ENCODE measurements at regions not wholly inside any gene's neighbourhood (a gene's known extent, or its start where the extent isn't known, plus 50 kb on each side); places are given as distances from the start of the nearest gene placed in this dataset.

- TF ChIP-seq SMARCA5 (IDR thresholded peaks at IDR 0.05): no peak
- no peak for TF ChIP-seq SP1 (IDR thresholded peaks at IDR 0.05; ENCODE audit: low read depth, low read length)
- no peak for TF ChIP-seq POU2F2 (IDR thresholded peaks at IDR 0.05; ENCODE audit: borderline replicate concordance, low read depth, low read length)
- TF ChIP-seq, protein P1, sequence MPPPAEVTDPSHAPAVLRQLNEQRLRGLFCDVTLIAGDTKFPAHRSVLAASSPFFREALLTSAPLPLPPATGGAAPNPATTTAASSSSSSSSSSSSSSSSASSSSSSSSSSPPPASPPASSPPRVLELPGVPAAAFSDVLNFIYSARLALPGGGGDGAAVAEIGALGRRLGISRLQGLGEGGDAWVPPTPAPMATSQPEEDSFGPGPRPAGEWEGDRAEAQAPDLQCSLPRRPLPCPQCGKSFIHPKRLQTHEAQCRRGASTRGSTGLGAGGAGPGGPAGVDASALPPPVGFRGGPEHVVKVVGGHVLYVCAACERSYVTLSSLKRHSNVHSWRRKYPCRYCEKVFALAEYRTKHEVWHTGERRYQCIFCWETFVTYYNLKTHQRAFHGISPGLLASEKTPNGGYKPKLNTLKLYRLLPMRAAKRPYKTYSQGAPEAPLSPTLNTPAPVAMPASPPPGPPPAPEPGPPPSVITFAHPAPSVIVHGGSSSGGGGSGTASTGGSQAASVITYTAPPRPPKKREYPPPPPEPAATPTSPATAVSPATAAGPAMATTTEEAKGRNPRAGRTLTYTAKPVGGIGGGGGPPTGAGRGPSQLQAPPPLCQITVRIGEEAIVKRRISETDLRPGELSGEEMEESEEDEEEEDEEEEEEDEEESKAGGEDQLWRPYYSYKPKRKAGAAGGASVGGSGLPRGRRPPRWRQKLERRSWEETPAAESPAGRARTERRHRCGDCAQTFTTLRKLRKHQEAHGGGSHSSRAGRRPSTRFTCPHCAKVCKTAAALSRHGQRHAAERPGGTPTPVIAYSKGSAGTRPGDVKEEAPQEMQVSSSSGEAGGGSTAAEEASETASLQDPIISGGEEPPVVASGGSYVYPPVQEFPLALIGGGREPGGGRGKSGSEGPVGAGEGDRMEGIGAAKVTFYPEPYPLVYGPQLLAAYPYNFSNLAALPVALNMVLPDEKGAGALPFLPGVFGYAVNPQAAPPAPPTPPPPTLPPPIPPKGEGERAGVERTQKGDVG (CRISPR knock-in tag; IDR thresholded peaks at IDR 0.05): no peak
- no peak for TF ChIP-seq BACH1 (IDR thresholded peaks at IDR 0.05; ENCODE audit: borderline replicate concordance)
- no peak for TF ChIP-seq IRF4 (IDR thresholded peaks at IDR 0.05; ENCODE audit: low read depth, low read length)
- TF ChIP-seq ZNF274 (IDR thresholded peaks at IDR 0.05; ENCODE audit: insufficient read depth, insufficient read length): no peak
- no peak for TF ChIP-seq SMAD1 (IDR thresholded peaks at IDR 0.05; ENCODE audit: low read depth, partially characterized antibody)
- TF ChIP-seq RELA (IDR thresholded peaks at IDR 0.05; ENCODE audit: borderline replicate concordance, partially characterized antibody): no peak
- TF ChIP-seq, protein P2, sequence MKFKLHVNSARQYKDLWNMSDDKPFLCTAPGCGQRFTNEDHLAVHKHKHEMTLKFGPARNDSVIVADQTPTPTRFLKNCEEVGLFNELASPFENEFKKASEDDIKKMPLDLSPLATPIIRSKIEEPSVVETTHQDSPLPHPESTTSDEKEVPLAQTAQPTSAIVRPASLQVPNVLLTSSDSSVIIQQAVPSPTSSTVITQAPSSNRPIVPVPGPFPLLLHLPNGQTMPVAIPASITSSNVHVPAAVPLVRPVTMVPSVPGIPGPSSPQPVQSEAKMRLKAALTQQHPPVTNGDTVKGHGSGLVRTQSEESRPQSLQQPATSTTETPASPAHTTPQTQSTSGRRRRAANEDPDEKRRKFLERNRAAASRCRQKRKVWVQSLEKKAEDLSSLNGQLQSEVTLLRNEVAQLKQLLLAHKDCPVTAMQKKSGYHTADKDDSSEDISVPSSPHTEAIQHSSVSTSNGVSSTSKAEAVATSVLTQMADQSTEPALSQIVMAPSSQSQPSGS (IDR thresholded peaks at IDR 0.05; ENCODE audit: low read length): no peak
- no peak for TF ChIP-seq CEBPB (IDR thresholded peaks at IDR 0.05; ENCODE audit: borderline replicate concordance in 1 of 2, low read depth in 2 of 2, low read length in 2 of 2)
- TF ChIP-seq SREBF2 (IDR thresholded peaks at IDR 0.05; ENCODE audit: low read length): no peak
- TF ChIP-seq SRF (IDR thresholded peaks at IDR 0.05; ENCODE audit: low read depth in 2 of 2, low read length in 2 of 2): no peak
- ChIA-PET POLR2A (no interaction called here), SMC1A (ENCODE audit: uncharacterized antibody, unreplicated experiment) (no interaction called here), RAD21 (ENCODE audit: unreplicated experiment) (no interaction called here), CTCF (no interaction called here)
- no peak overlapping the region for H3K4me2 ChIP-seq (ENCODE audit: control insufficient read depth, insufficient read depth)
- in situ Hi-C loops (cut with MboI) (no loop called here), intact Hi-C loops (cut with micrococcal nuclease; ENCODE audit: unreplicated experiment) (no loop called here)
- H3K27ac ChIP-seq (ENCODE audit: control insufficient read depth, insufficient read depth): no peak overlapping the region
- H3K9ac ChIP-seq (ENCODE audit: control insufficient read depth, insufficient read depth, low read length): no peak overlapping the region
- H4K20me1 ChIP-seq (ENCODE audit: control insufficient read depth, insufficient read depth): no peaks in the 10 kb centered on the region
- no peaks in the 10 kb centered on the region for H3K79me2 ChIP-seq (ENCODE audit: control insufficient read depth, insufficient read depth, low read length)
- 0% methylated on average over 1 of the region's 1 CpG for WGBS (ENCODE audit: insufficient coverage, insufficient replicate concordance, low lambda C conversion rate, missing lambda C conversion rate)
- no peak overlapping the region for H2AFZ ChIP-seq (ENCODE audit: control insufficient read depth, low read depth, low read length)
- H3K4me3 ChIP-seq: no peak overlapping the region
- no TSS peak for BruUV-seq (replicated peaks)
- FAIRE-seq (no peak), DNase-seq (ENCODE audit: low read depth, low spot score) (no peak), ATAC-seq (no peak)
- H3K4me1 ChIP-seq (ENCODE audit: control insufficient read depth, insufficient read depth, low read length): no peaks in the 10 kb centered on the region
- H3K27me3 ChIP-seq (replicated peaks in 1 of 2; ENCODE audit: control insufficient read depth in 2 of 2, insufficient read depth in 2 of 2, low read length in 1 of 2): no peaks in the 10 kb centered on the region
- no peaks in the 10 kb centered on the region for H3K36me3 ChIP-seq (ENCODE audit: control insufficient read depth in 2 of 2, insufficient read depth in 2 of 2, low read length in 1 of 2)
- H3K9me3 ChIP-seq (replicated peaks; ENCODE audit: control insufficient read depth, insufficient read depth, low read length): no peaks in the 10 kb centered on the region
These were observed 84.7 kb downstream of the KIF2B start for GRCh38 chr17:53907435-53907834.

Data from GM12878 (cell line).